GM12878 (cell line): ENCODE measurements at regions not wholly inside any gene's neighbourhood (a gene's known extent, or its start where the extent isn't known, plus 50 kb on each side); places are given as distances from the start of the nearest gene placed in this dataset.

Experiments
- ATAC-seq: fragments of 200-7000 bp; cut with Tn5 transposase; 3 replicates; pipeline ENCODE4 v1.9.1; 2020; ENCODE audit warnings: mild to moderate bottlenecking, moderate library complexity
- BruUV-seq: library from RNA; stranded (reverse); fragments of 400-500 nt; replicated peaks from 2 replicates; lab custom pipeline; 2021; lab: Mats Ljungman, UMichigan
- CTCF ChIA-PET: fragments of 300-600 bp; sonication (Branson Sonifier 250); formaldehyde crosslinking; extraction: SDS; loops from one replicate; lab custom pipeline; 2021; ENCODE audit warnings: inconsistent platforms; lab: Yijun Ruan, JAX
- POLR2A ChIA-PET: fragments of 350-600 bp; formaldehyde crosslinking; extraction: SDS; loops from one replicate; lab custom pipeline; 2021; ENCODE audit warnings: inconsistent platforms; lab: Charles Lee
- RAD21 ChIA-PET: fragments of 300-600 bp; sonication (Branson Sonifier 250); formaldehyde crosslinking; loops from one replicate; lab custom pipeline; 2023; ENCODE audit warnings: antibody characterized with exemption; ENCODE audit not compliant: unreplicated experiment; lab: Charles Lee
- SMC1A ChIA-PET: fragments of 300-600 bp; sonication (Branson Sonifier 250); formaldehyde crosslinking; loops from one replicate; lab custom pipeline; 2023; ENCODE audit not compliant: unreplicated experiment, uncharacterized antibody; lab: Charles Lee
- DNase-seq: peaks from one replicate; pipeline ENCODE4 v3.0.0-alpha.2; 2011; ENCODE audit warnings: low read depth, low spot score
- FAIRE-seq: peaks from 3 replicates; lab custom pipeline; 2011; peaks lifted over from hg19 to GRCh38; lab: Jason Lieb, UNC
- H2AFZ ChIP-seq: 2 replicates; pipeline ENCODE4 v1.6.0; 2011; ENCODE audit warnings: low read depth, low read length, control low read depth; ENCODE audit not compliant: control insufficient read depth
- H3K27ac ChIP-seq: 2 replicates; pipeline ENCODE4 v1.5.1; 2011; ENCODE audit warnings: control low read depth; ENCODE audit not compliant: control insufficient read depth, insufficient read depth
- H3K27me3 ChIP-seq, 2 experiments: replicated peaks in 1 of 2; 2 replicates each; pipeline versions ENCODE4 v1.6.0 to v1.6.1; 2011; ENCODE audit warnings: low read length in 1 of 2; ENCODE audit not compliant: control insufficient read depth in 2 of 2, insufficient read depth in 2 of 2
- H3K36me3 ChIP-seq, 2 experiments: 2 replicates each; pipeline ENCODE4 v1.5.1; 2011; ENCODE audit warnings: low read length in 1 of 2; ENCODE audit not compliant: control insufficient read depth in 2 of 2, insufficient read depth in 2 of 2
- H3K4me1 ChIP-seq: 2 replicates; pipeline ENCODE4 v1.6.1; 2011; ENCODE audit warnings: mild to moderate bottlenecking, low read length, moderate library complexity, mixed read lengths; ENCODE audit not compliant: control insufficient read depth, insufficient read depth
- H3K4me2 ChIP-seq: 2 replicates; pipeline ENCODE4 v1.6.0; 2011; ENCODE audit warnings: control low read depth; ENCODE audit not compliant: control insufficient read depth, insufficient read depth
- H3K4me3 ChIP-seq: fragments of 200-600 bp; sonication (generic); 2 replicates; pipeline ENCODE4 v1.5.1; 2016
- H3K79me2 ChIP-seq: 2 replicates; pipeline ENCODE4 v1.6.0; 2011; ENCODE audit warnings: low read length; ENCODE audit not compliant: control insufficient read depth, insufficient read depth
- H3K9ac ChIP-seq: 2 replicates; pipeline ENCODE4 v1.8.0; 2011; ENCODE audit warnings: low read length, control low read depth, mixed read lengths; ENCODE audit not compliant: control insufficient read depth, insufficient read depth
- H3K9me3 ChIP-seq: replicated peaks from 3 replicates; pipeline ENCODE4 v1.5.1; 2011; ENCODE audit warnings: mild to moderate bottlenecking, low read length; ENCODE audit not compliant: control insufficient read depth, insufficient read depth
- H4K20me1 ChIP-seq: 2 replicates; pipeline ENCODE4 v1.6.0; 2011; ENCODE audit not compliant: control insufficient read depth, insufficient read depth
- BHLHE40 ChIP-seq, 2 experiments: fragments of 450-650 bp in 1 of 2; IDR thresholded peaks; 2 replicates each; pipeline ENCODE4 v1.6.1; 2011 to 2017; ENCODE audit warnings: low read depth in 2 of 2, borderline replicate concordance in 1 of 2, improper control_type of control experiment in 1 of 2, low read length in 1 of 2, mild to moderate bottlenecking in 1 of 2
- EP300 ChIP-seq, 2 experiments: fragments of 150-350 bp in 1 of 2; IDR thresholded peaks; 2 replicates each; pipeline ENCODE4 v1.6.1; 2011 to 2012; ENCODE audit warnings: low read depth in 2 of 2, low read length in 2 of 2, borderline replicate concordance in 1 of 2, improper control_type of control experiment in 1 of 2, inconsistent platforms in 1 of 2; ENCODE audit not compliant: control insufficient read depth in 1 of 2
- JUNB ChIP-seq: IDR thresholded peaks from 2 replicates; pipeline ENCODE4 v1.6.1; 2016; ENCODE audit warnings: antibody characterized with exemption, mild to moderate bottlenecking
- KDM1A ChIP-seq: fragments of 200-600 bp; sonication (generic); IDR thresholded peaks from 2 replicates; pipeline ENCODE4 v1.6.1; 2016; ENCODE audit warnings: borderline replicate concordance
- NRF1 ChIP-seq: conservative IDR thresholded peaks from 2 replicates; pipeline ENCODE4 v1.6.1; 2011; ENCODE audit warnings: mild to moderate bottlenecking, low read depth, low read length, improper control_type of control experiment
- TAF1 ChIP-seq: IDR thresholded peaks from 2 replicates; pipeline ENCODE4 v1.6.1; 2011; ENCODE audit warnings: mild to moderate bottlenecking, low read depth, low read length, borderline replicate concordance
- WGBS: methylation state at CpG from one replicate; pipeline ENCODE4 v1.1.6; 2016; ENCODE audit warnings: low lambda C conversion rate; ENCODE audit not compliant: insufficient replicate concordance, insufficient coverage; ENCODE audit errors: missing lambda C conversion rate; 5-methylcytosine and 5-hydroxymethylcytosine counted together
- in situ Hi-C: fragments of 300-500 bp; cut with MboI; formaldehyde crosslinking; loops from 9 replicates; pipeline ENCODE4 v1.14.3; 2018; ENCODE audit warnings: mixed read lengths
- intact Hi-C: fragments of 100-400 bp; cut with micrococcal nuclease; formaldehyde crosslinking; loops from one replicate; pipeline ENCODE4 v1.14.2; 2022; ENCODE audit not compliant: unreplicated experiment
- TF ChIP-seq, protein P1 (sequence below), 3 experiments: IDR thresholded peaks in 2 of 3; conservative IDR thresholded peaks in 1 of 3; 2 replicates each; pipeline ENCODE4 v1.5.1; 2011; ENCODE audit warnings: low read depth in 3 of 3, low read length in 3 of 3, mild to moderate bottlenecking in 3 of 3, control low read depth in 2 of 3, moderate library complexity in 2 of 3, inconsistent platforms in 1 of 3, mixed read lengths in 1 of 3; ENCODE audit not compliant: control insufficient read depth in 2 of 3, insufficient read depth in 1 of 3; ENCODE audit errors: extremely low read depth in 1 of 3
- TF ChIP-seq, protein P2 (sequence below): fragments of 450-650 bp; formaldehyde crosslinking; IDR thresholded peaks from 2 replicates; pipeline ENCODE4 v1.5.0; 2022; ENCODE audit warnings: mild to moderate bottlenecking, missing genetic modification characterization

DNA sequence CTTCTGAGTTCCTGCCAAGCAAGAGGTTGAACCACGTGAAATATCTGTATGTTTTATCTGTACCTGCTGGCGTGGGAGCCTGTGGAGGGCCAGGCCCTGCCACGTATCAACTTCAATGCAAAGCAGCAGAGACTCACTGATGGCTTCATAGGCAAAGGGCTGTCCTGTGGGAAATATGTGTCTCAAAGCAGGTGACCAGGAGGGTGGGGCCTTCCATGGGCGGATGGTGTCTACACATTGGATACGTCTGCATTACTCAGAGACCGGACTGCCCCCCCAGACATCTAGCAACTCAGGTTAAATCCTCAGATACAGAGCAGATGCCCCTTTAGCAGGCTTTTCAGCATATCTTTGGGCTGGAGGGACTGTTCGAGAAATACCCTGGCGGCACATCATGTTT, 210.8 kb upstream of the C1orf174 start:
- Histone ChIP-seq H3K9me3 (no peaks in the 10 kb centered on the region), H2AFZ (no peak overlapping the region), H3K36me3 (no peaks in the 10 kb centered on the region), H3K9ac (no peak overlapping the region), H4K20me1 (no peaks in the 10 kb centered on the region), H3K4me1 (no peaks in the 10 kb centered on the region), H3K27me3 (no peaks in the 10 kb centered on the region), H3K4me3 (no peak overlapping the region), H3K27ac (no peak overlapping the region), H3K79me2 (no peaks in the 10 kb centered on the region), H3K4me2 (no peak overlapping the region)
- BruUV-seq, result no TSS peak
- ATAC-seq (no peak), FAIRE-seq (no peak), DNase-seq (no peak)
- in situ Hi-C loops, result no loop called here
- TF ChIP-seq TAF1, result no peak
- TF ChIP-seq, protein P1, sequence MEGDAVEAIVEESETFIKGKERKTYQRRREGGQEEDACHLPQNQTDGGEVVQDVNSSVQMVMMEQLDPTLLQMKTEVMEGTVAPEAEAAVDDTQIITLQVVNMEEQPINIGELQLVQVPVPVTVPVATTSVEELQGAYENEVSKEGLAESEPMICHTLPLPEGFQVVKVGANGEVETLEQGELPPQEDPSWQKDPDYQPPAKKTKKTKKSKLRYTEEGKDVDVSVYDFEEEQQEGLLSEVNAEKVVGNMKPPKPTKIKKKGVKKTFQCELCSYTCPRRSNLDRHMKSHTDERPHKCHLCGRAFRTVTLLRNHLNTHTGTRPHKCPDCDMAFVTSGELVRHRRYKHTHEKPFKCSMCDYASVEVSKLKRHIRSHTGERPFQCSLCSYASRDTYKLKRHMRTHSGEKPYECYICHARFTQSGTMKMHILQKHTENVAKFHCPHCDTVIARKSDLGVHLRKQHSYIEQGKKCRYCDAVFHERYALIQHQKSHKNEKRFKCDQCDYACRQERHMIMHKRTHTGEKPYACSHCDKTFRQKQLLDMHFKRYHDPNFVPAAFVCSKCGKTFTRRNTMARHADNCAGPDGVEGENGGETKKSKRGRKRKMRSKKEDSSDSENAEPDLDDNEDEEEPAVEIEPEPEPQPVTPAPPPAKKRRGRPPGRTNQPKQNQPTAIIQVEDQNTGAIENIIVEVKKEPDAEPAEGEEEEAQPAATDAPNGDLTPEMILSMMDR (IDR thresholded peaks at IDR 0.05 in 2 of 3, conservative IDR thresholded peaks at IDR 0.05 in 1 of 3; ENCODE audit: control insufficient read depth in 2 of 3, extremely low read depth in 1 of 3, insufficient read depth in 1 of 3, low read depth in 3 of 3, low read length in 3 of 3), result no peak
- no peak for TF ChIP-seq JUNB
- no peak for TF ChIP-seq NRF1
- TF ChIP-seq EP300 (IDR thresholded peaks at IDR 0.05; ENCODE audit: borderline replicate concordance in 1 of 2, control insufficient read depth in 1 of 2, low read depth in 2 of 2, low read length in 2 of 2), result no peak
- TF ChIP-seq KDM1A, result no peak
- TF ChIP-seq BHLHE40 (IDR thresholded peaks at IDR 0.05; ENCODE audit: borderline replicate concordance in 1 of 2, low read depth in 2 of 2, low read length in 1 of 2), result no peak
- TF ChIP-seq, protein P2, sequence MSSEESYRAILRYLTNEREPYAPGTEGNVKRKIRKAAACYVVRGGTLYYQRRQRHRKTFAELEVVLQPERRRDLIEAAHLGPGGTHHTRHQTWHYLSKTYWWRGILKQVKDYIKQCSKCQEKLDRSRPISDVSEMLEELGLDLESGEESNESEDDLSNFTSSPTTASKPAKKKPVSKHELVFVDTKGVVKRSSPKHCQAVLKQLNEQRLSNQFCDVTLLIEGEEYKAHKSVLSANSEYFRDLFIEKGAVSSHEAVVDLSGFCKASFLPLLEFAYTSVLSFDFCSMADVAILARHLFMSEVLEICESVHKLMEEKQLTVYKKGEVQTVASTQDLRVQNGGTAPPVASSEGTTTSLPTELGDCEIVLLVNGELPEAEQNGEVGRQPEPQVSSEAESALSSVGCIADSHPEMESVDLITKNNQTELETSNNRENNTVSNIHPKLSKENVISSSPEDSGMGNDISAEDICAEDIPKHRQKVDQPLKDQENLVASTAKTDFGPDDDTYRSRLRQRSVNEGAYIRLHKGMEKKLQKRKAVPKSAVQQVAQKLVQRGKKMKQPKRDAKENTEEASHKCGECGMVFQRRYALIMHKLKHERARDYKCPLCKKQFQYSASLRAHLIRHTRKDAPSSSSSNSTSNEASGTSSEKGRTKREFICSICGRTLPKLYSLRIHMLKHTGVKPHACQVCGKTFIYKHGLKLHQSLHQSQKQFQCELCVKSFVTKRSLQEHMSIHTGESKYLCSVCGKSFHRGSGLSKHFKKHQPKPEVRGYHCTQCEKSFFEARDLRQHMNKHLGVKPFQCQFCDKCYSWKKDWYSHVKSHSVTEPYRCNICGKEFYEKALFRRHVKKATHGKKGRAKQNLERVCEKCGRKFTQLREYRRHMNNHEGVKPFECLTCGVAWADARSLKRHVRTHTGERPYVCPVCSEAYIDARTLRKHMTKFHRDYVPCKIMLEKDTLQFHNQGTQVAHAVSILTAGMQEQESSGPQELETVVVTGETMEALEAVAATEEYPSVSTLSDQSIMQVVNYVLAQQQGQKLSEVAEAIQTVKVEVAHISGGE (CRISPR knock-in tag), result no peak
- ChIA-PET CTCF (no interaction called here), SMC1A (no interaction called here), POLR2A (no interaction called here), RAD21 (no interaction called here)
- WGBS, result 24% methylated on average over 8 of the region's 8 CpGs
- intact Hi-C loops, result no loop called here
